Kidney epithelial cell (primary cell): ENCODE measurements at regions not wholly inside any gene's neighbourhood (a gene's known extent, or its start where the extent isn't known, plus 50 kb on each side); places are given as distances from the start of the nearest gene placed in this dataset.
"Not testable (repeated sequence)": the region's sequence is repeated elsewhere in the genome, so short reads cannot be mapped to it uniquely, and the experiment has no call there.

Source experiments
- DNase-seq: peaks from one replicate; pipeline ENCODE4 v3.0.0-alpha.2; 2010; ENCODE audit warnings: low read depth
- H3K27me3 ChIP-seq: 2 replicates; pipeline ENCODE4 v1.6.0; 2011; ENCODE audit warnings: low read length; ENCODE audit not compliant: control insufficient read depth, insufficient read depth
- H3K36me3 ChIP-seq: 2 replicates; pipeline ENCODE4 v1.5.1; 2011; ENCODE audit warnings: low read length; ENCODE audit not compliant: control insufficient read depth, insufficient read depth
- H3K4me3 ChIP-seq: 2 replicates; pipeline ENCODE4 v1.5.1; 2011; ENCODE audit warnings: low read depth, mild to moderate bottlenecking, control low read depth, low read length
- TF ChIP-seq, protein P1 (sequence below): IDR thresholded peaks from 2 replicates; pipeline ENCODE4 v1.5.1; 2011; ENCODE audit warnings: mild to moderate bottlenecking, moderate library complexity, low read length, control low read depth, inconsistent platforms; ENCODE audit not compliant: insufficient read depth, poor library complexity, severe bottlenecking

DNA sequence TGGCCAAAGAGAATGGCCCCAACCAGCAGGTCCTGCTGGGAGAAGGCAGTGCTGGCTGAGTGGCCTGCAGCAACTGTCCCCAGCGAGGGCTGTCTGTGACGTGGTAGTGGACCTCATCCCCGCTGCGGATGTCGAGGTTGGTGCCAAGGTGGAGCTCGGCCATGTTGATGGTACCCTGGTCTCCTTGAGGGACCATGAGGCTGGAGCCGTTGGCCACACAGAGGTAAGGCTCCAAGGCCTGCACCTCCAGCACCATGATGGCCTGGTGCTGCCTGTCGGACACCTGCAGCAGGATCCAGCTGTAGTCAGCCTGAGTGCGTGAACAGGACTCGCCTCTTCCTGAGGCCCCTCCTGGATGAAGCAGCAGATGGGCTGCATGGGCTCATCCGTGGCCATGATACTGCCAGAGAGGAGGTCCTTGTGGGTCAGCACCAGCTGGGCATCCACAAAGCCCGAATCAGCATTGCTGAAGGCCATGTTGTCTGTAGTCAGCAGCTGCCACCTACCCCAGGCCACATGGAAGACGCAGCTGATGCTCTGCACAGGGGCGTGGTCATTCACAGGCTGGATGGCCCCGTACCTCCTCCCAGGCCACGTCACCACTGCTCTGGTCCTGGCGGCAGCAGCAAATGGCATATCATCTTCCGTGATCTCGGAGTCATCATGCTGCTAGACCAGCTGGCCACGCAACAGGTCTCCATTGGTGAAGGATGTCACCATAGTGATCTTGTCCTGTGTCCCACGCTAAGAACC lies 167.5 kb downstream of the GOLGA6L4 start:
- TF ChIP-seq, protein P1, sequence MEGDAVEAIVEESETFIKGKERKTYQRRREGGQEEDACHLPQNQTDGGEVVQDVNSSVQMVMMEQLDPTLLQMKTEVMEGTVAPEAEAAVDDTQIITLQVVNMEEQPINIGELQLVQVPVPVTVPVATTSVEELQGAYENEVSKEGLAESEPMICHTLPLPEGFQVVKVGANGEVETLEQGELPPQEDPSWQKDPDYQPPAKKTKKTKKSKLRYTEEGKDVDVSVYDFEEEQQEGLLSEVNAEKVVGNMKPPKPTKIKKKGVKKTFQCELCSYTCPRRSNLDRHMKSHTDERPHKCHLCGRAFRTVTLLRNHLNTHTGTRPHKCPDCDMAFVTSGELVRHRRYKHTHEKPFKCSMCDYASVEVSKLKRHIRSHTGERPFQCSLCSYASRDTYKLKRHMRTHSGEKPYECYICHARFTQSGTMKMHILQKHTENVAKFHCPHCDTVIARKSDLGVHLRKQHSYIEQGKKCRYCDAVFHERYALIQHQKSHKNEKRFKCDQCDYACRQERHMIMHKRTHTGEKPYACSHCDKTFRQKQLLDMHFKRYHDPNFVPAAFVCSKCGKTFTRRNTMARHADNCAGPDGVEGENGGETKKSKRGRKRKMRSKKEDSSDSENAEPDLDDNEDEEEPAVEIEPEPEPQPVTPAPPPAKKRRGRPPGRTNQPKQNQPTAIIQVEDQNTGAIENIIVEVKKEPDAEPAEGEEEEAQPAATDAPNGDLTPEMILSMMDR, result no peak
- Histone ChIP-seq H3K4me3 (no peak overlapping the region), H3K27me3 (no peaks in the 10 kb centered on the region), H3K36me3 (no peaks in the 10 kb centered on the region)
- DNase-seq, result no peak

DNA sequence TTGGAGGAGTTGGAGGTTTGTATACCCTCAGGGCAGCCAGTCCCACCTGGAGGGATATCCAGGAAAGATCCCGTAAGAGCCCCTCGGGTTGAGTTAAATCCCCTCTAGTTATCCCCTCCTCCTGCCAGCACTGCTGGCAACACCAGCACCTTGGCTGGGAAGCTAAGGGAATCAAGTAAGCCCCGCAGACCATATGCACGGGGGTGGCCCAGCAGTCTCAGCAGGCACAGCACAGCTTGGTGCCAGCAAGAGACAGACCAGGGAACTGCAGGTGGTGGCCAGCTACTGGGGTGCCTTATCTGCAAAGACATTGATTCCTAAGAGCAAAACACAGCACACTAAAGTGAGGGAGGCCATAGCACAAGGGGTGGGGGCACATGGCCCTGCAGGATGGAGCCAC lies 173.8 kb downstream of the GOLGA6L4 start:
- H3K36me3 ChIP-seq, H3K4me3 ChIP-seq, DNase-seq, H3K27me3 ChIP-seq: not testable (repeated sequence)

DNA sequence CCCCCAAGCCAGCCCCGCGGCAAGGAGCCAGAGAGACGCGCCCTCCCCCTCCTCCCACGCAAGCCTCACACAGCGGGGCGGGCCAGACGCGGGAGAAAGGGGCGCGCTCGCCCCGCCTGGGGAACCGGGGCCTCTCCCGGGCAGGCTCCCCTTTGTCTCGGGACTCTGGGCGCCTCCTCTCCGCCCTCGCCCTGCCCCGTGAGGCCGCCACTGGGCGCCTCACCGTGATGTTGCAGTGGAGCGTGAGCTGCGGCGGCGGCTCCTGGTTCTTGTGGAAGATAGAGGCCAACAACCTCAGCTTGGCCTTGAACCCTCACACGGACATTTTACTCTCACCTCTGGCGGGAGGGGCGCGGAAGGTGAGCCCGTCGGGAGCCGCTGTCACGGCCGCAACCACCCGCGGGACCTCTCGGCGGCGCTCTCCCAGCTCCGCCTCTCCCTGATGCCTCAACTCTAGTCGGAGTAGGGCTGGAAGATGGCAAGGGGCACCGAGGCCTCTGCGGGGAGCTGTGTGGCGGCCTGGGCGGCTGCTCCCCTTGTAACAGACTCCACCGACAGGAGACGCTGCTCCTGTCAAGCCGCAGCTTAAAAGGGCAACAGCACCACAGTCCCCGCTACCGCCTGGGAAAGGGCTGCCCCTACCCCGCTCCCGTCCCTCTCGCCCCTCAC lies 179.2 kb upstream of the ZSCAN2 start:
- H3K36me3 ChIP-seq, DNase-seq, H3K4me3 ChIP-seq, H3K27me3 ChIP-seq: not testable (repeated sequence)

DNA sequence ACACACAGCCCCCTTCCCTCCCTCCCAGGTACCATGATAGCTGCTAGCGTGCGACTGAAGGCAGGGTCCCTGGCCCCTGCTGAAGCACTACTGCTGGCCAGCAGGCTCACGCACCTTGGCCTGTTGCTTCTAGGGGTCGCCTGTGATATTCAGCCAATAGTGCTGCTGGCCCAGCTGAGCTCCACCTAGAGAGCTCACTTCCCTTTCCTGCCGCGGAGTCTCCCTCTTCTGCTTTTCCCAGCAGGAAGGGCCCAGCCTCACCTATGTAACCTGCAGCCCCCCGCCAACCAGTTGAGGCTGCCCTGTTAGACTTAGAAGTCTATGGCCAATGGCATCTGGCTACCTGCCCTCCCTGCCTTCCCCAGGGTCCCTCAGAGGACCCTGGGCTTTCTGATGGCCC lies 175.5 kb upstream of the ZSCAN2 start:
- DNase-seq, H3K27me3 ChIP-seq, H3K36me3 ChIP-seq, H3K4me3 ChIP-seq: not testable (repeated sequence)

DNA sequence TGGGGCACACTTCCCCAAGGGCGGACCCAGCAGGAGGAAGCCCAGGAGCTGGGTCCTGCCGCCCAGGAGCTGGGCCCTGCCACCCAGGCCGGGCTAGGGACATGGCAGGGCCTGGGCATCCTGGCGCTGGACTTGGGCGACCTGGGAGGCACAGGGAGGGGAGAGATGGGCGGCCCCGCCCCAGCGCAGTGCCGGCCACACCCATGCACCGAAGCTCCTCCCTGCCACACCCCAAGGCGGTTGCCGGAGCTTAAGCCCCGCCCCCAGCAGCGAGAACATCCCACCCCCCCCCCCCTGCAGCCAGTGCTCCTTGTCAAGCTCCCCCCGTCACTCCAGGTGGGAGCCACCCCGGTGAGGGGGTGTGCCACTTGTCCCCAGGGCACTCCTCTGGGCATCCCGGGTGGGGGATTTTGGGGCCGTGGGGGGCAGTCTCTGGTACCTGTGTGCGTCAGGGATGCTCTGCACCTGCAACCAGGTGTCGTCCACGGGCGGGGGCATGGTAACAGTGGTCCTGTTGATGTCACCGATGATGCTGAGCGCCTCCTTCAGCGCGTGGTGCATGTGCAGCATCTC lies 127.4 kb upstream of the ZSCAN2 start:
- H3K27me3 ChIP-seq, H3K4me3 ChIP-seq, DNase-seq, H3K36me3 ChIP-seq: not testable (repeated sequence)

DNA sequence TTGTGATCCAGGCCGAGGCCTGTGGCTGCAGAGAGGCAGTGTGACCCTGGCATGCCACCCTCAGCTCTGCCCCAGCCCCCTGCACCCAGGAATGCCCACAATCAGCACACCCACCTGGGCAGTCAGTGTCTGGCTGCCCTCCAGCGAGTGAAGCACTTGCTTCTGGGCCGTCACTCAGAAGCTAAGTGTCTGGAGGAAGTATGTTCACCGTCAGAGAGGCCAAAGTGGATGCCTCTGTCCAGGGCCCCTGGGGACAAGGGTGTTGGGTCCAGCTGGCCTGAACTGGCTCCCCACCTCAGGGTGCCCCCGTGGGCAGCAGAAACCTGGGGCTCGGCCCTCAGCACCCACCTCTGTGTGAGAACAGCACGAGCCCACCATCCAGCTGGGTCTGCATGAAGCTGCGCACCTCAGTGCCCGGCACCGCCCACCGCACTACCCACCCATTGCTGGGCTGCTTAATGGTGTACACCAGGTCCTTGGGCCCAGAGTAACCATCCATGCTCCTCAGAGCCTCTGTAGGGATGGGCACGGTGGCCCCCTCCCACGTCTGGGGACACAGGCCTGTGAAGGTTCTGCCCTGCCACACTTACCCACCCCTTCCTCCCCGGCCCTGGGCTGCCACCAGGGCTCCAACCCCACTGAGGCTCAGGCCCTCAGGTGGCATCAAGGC lies 124.3 kb upstream of the ZSCAN2 start:
- not testable (repeated sequence) for H3K4me3 ChIP-seq, H3K27me3 ChIP-seq, DNase-seq, H3K36me3 ChIP-seq

DNA sequence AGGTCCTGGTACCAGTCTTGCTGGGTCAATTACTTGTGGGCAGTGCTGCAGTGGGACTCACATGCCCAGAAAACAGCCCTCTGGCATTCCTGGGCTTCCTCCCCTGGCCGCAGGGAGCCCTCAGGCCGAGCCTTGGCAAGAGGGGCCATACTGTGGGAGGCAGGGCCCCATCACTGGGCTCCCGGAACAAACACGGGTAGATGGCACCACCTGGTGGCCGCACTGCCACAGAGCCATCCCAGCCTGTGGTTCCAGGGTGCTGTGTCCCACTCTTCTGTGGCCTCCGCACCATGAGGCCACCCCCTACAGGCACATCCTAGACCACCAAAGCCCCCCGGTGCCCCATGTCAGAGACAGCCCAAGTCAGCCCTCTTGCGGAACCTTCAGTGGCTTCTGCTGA lies 123.3 kb upstream of the ZSCAN2 start:
- H3K27me3 ChIP-seq, H3K36me3 ChIP-seq, DNase-seq, H3K4me3 ChIP-seq: not testable (repeated sequence)

DNA sequence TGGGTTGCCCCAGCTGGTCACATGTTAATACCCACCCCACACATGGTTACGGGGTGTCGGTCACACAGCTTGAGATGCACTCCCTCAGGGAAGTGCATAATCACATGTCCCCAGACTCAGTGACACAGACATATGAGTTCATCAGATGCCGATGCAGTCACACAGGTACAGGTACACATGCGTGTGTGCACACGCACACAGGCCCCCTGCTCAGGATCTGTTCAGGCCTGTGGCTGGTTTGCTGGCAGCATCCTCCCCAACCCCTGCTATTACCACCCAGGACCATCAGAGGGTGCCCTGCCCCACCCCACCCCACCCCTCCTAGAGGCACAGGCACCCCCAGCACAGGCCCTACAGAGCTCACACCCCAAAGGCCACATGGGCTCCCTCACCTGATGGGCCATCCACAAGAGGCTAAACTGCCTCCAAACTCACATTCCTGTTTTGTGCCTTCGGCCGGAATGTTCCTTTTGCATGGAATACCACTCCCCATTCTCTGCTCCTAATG lies 120.6 kb upstream of the ZSCAN2 start:
- DNase-seq, H3K36me3 ChIP-seq, H3K27me3 ChIP-seq, H3K4me3 ChIP-seq: not testable (repeated sequence)

DNA sequence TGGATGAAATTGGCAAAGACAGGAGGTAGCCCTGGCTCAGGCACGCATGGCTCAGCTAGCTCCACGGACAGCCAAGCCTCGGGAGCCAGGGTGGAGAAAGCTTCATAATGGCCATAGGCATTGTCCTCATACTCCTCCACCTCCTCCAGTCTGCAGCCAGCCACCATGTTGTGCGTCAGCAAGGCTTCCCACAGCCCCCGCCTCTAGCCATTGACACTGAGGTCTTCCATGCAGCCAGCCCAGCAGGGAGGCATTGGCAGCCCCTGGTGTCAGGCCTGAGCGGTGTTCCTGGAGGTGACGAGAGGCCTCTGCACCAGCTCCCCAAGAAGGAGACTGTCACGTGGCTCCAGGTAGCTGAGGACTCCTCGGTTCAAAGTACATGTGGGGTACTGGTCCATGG lies 117.0 kb upstream of the ZSCAN2 start:
- H3K4me3 ChIP-seq, DNase-seq, H3K27me3 ChIP-seq, H3K36me3 ChIP-seq: not testable (repeated sequence)

DNA sequence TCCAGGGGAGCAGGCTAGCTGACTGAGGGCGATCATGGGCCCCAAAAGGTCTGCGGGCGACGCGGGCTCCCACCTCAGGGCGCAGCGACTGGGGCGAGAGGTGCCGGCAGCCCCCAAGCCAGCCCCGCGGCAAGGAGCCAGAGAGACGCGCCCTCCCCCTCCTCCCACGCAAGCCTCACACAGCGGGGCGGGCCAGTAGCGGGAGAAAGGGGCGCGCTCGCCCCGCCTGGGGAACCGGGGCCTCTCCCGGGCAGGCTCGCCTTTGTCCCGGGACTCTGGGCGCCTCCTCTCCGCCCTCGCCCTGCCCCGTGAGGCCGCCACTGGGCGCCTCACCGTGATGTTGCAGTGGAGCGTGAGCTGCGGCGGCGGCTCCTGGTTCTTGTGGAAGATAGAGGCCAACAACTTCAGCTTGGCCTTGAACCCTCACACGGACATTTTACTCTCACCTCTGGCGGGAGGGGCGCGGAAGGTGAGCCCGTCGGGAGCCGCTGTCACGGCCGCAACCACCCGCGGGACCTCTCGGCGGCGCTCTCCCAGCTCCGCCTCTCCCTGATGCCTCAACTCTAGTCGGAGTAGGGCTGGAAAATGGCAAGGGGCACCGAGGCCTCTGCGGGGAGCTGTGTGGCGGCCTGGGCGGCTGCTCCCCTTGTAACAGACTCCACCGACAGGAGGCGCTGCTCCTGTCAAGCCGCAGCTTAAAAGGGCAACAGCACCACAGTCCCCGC lies 100.5 kb upstream of the ZSCAN2 start:
- DNase-seq, H3K27me3 ChIP-seq, H3K36me3 ChIP-seq: not testable (repeated sequence)
- peak overlapping the region; percentile 35 for H3K4me3 ChIP-seq

DNA sequence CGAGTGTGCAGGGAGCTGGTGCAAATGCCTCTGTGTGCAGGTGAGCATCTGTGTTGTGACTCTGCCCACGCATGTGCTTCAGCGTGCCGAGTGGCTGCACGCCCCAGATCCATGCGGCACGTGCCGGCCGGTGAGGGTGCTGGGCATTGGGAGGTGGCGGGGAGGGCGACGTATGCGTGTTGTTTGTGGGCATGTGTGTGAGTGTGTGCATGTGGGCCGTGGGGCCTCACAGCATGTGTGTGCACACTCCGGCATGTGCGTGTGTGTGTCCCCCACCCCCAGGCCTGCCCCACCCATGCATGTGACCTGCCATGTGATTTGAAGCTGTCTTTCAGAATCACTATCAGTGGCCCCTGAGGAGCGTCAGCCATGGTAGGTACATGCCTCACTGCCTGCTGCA lies 97.7 kb upstream of the ZSCAN2 start:
- DNase-seq, H3K27me3 ChIP-seq, H3K4me3 ChIP-seq, H3K36me3 ChIP-seq: not testable (repeated sequence)

DNA sequence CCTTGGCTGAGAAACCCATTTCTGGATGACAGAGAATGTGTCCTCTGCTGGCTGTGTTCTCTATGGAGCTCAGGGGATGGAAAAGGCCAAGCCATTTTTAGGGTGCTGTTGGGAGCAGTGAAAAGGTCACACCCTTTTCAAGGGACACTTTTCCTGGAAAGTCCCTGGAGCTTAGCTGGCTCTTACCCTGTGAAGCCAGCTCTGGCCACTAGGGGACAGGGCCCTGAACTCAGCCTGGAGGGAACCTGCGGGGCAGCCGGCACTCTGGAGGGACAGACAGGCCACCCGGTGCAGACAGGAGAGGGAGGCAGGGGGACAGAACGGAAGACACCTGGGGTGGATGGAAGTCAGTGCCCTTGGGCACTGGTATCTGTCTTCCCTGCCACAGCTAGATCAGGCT lies 95.3 kb upstream of the ZSCAN2 start:
- not testable (repeated sequence) for H3K27me3 ChIP-seq, H3K4me3 ChIP-seq, DNase-seq, H3K36me3 ChIP-seq

DNA sequence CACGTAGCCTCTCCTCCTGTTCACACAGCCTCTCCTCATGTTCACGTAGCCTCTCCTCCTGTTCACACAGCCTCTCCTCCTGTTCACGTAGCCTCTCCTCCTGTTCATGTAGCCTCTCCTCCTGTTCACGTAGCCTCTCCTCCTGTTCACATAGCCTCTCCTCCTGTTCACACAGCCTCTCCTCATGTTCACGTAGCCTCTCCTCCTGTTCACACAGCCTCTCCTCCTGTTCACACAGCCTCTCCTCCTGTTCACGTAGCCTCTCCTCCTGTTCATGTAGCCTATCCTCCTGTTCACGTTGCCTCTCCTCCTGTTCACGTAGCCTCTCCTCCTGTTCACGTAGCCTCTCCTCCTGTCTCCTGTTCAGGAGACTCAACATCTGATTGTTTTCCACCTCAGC lies 88.5 kb upstream of the ZSCAN2 start:
- H3K36me3 ChIP-seq, H3K27me3 ChIP-seq, H3K4me3 ChIP-seq, DNase-seq: not testable (repeated sequence)
